HG03460 (cell line): ENCODE measurements at regions not wholly inside any gene's neighbourhood (a gene's known extent, or its start where the extent isn't known, plus 50 kb on each side); places are given as distances from the start of the nearest gene placed in this dataset.

Experiments used
- ATAC-seq: cut with Tn5 transposase; IDR thresholded peaks from one replicate; pipeline ENCODE4 v1.9.1; 2021; ENCODE audit not compliant: unreplicated experiment

GRCh38 chr11:104538313-104538712 lies 359.9 kb downstream of the CASP12 start:
- no peak for ATAC-seq

DNA sequence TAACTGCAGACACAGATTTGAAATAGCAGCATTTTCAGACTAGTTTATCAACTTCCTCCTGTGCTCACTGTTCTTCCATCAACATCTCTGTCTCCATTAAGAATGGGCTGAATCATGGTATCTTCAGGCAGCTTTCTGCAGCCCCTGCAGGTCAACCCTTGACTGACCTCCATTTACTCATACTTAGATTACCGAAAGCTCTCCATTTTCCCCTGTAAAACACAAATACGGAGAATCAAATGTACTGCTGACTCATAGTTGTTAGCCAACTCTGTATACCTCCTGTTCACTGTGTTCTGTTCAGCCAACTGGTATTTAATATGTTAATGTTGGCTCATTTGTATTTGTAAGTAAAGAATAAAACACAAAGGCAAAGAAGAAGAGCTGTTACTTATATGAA lies 364.0 kb downstream of the CASP12 start:
- no peak for ATAC-seq

- no peak for ATAC-seq
These were observed 366.4 kb downstream of the CASP12 start for GRCh38 chr11:104531894-104532293.

GRCh38 chr11:104531075-104531474 lies 367.1 kb upstream of the PDGFD start:
- ATAC-seq = no peak

- no peak for ATAC-seq
These were observed 366.0 kb upstream of the PDGFD start for GRCh38 chr11:104529906-104530305.

DNA sequence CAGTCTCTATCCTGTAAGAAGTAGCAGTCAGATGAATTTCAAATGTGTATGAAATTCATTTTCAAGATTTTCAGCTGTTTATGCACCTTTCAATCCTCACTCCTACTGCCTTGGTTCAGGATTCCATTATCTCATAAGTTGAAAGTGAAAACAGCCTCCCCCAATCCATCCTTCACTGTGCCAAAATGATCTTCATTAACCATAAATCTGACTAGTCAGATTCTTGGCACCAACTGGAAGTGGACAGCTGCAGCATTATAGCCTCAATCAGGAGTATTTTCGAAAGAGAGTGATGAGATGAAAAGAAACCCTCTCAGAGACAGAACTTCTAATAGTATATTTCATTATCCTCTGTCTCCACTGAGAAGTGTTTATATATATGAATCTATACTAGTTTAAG lies 365.3 kb upstream of the PDGFD start:
- no peak for ATAC-seq

GRCh38 chr11:104526006-104526405 lies 362.1 kb upstream of the PDGFD start:
- no peak for ATAC-seq

- no peak for ATAC-seq
These were observed 361.5 kb upstream of the PDGFD start for GRCh38 chr11:104525416-104525815.

- no peak for ATAC-seq
These were observed 360.3 kb upstream of the PDGFD start for GRCh38 chr11:104524254-104524653.

GRCh38 chr11:104523611-104524010 lies 359.7 kb upstream of the PDGFD start:
- ATAC-seq = no peak

DNA sequence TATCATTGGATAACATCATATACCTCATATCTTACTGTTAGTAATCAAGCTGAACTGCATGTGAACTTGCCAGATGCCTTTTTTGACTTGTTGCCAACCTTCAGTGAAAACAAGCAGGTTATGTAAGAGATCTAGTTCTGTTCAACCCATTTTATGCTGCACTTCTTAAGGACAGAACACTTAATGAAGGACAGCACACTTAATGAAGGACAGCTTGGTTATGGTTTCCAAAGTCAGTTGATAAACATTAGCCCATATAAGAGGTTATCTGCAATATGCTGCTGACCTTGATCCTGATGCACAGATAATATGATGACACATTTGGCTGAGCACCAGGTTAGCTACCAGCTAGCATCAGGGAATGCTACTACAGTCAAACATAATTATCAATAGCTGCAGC lies 358.7 kb upstream of the PDGFD start:
- no peak for ATAC-seq

- ATAC-seq = no peak
These were observed 358.2 kb upstream of the PDGFD start for GRCh38 chr11:104522123-104522522.

- no peak for ATAC-seq
These were observed 346.2 kb upstream of the PDGFD start for GRCh38 chr11:104510169-104510568.

- no peak for ATAC-seq
These were observed 326.2 kb upstream of the PDGFD start for GRCh38 chr11:104490182-104490581.

DNA sequence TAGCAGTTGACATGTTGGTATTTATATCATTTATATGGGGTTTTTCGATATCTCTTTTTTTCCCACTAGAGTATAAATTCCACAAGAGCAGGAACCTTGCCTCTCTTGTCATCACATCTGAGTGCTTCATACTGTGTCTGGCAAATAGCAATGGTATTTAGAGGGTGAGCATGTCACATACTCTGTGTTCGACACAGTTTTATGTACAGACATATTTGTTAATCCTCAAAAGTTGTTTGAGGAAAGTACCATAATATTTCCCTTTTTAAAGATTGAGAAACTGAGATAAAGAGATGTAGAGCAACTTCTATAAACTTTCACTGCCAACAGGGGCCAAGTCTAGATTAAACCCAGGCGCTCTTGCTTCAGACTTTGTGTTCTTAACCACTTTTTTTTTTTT lies 324.6 kb upstream of the PDGFD start:
- ATAC-seq = no peak

- no peak for ATAC-seq
These were observed 323.3 kb upstream of the PDGFD start for GRCh38 chr11:104487046-104487806.

- no peak for ATAC-seq
These were observed 321.0 kb upstream of the PDGFD start for GRCh38 chr11:104484804-104485554.

DNA sequence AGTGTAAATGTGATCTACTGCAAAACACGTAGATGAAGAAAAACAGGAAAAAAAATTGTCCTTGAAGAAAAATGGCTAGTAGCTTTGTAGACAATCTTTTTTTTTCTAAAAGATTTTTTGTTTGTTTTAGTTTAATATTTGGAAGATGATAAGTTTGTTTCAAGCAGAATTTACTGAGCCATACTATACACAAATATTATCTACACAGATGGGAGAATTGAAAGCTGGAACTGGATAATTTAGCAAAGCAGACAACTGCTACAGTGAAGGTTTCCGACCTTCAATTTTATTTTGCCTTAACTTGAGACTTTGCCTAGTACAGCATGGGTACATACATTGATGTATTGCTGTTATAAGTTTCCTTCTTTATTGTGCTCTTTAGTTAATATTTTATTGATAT lies 313.0 kb upstream of the PDGFD start:
- no peak for ATAC-seq

DNA sequence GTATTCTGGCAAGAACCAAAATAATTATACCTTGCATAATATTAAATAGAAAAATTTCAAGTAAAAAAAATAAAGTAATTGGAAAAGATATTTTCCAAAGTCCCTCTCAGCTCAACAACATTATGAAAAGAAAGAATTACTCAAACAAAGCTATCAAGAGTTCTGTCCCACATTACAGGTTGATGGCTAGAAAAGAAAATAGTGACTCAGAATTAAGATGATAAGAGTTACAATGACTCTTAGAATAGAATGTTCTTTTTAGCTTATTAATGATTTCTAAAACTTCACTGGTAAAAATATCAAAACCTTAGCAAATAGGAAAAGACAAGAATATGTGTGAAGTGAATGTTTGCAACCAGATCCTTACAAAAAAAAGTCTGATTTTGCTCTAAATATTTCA lies 312.5 kb upstream of the PDGFD start:
- no peak for ATAC-seq

- no peak for ATAC-seq
These were observed 303.5 kb upstream of the PDGFD start for GRCh38 chr11:104467404-104467803.

DNA sequence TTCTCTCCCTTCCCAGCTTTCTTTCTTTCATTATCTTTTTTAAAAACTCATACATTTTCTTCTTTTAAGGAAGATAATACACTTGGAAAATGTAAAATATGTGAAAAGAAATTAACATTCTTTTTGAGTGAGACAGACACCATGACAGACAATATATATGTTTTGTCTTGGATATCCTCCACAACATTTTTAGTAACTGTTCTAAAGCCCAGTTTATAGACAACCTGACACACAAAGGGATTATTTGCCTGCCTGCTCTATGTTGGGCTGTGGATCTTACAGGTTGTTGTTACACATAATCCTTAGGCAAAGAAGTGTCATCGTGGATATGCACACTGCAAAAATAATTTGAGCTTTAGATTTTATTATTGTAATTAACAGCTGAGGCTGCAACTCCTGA lies 301.4 kb upstream of the PDGFD start:
- ATAC-seq = no peak

- no peak for ATAC-seq
These were observed 300.7 kb upstream of the PDGFD start for GRCh38 chr11:104464691-104465090.

- ATAC-seq = no peak
These were observed 298.4 kb upstream of the PDGFD start for GRCh38 chr11:104462341-104462740.
